HuH-7.5 (cell line): ENCODE measurements at regions not wholly inside any gene's neighbourhood (a gene's known extent, or its start where the extent isn't known, plus 50 kb on each side); places are given as distances from the start of the nearest gene placed in this dataset.

Experiments used
- DNase-seq: peaks from one replicate; pipeline ENCODE4 v3.0.0; 2011; ENCODE audit warnings: low spot score

- DNase-seq = no peak
Measured at GRCh38 chr1:58976294-58976693, 192.4 kb upstream of the JUN start.

GRCh38 chr1:58977598-58977997, 193.8 kb upstream of the JUN start:
- no peak for DNase-seq

GRCh38 chr1:58978096-58978495, 194.2 kb upstream of the JUN start:
- no peak for DNase-seq

- no peak for DNase-seq
Measured at GRCh38 chr1:58979086-58979485, 195.2 kb upstream of the JUN start.

- DNase-seq = no peak
Measured at GRCh38 chr1:58979677-58980076, 195.8 kb upstream of the JUN start.

- DNase-seq = no peak
Measured at GRCh38 chr1:58981392-58981791, 197.5 kb upstream of the JUN start.

- DNase-seq = peak; percentile 17
Measured at GRCh38 chr1:58982259-58982998, 198.6 kb upstream of the JUN start.

- DNase-seq = no peak
Measured at GRCh38 chr1:58983162-58983561, 199.3 kb upstream of the JUN start.

- DNase-seq = no peak
Measured at GRCh38 chr1:58983633-58984245, 199.9 kb upstream of the JUN start.

GRCh38 chr1:58986996-58987767, 203.3 kb upstream of the JUN start:
- no peak for DNase-seq

GRCh38 chr1:58988752-58989151, 204.9 kb upstream of the JUN start:
- DNase-seq = no peak

- no peak for DNase-seq
Measured at GRCh38 chr1:58989845-58990244, 206.0 kb upstream of the JUN start.

- DNase-seq = no peak
Measured at GRCh38 chr1:58991305-58991704, 207.5 kb upstream of the JUN start.

GRCh38 chr1:58992643-58993042, 208.8 kb upstream of the JUN start:
- DNase-seq = no peak

GRCh38 chr1:58993403-58993802, 209.6 kb upstream of the JUN start:
- no peak for DNase-seq

GRCh38 chr1:58994664-58995063, 210.8 kb upstream of the JUN start:
- no peak for DNase-seq

GRCh38 chr1:58996341-58997059, 212.7 kb upstream of the JUN start:
- no peak for DNase-seq

GRCh38 chr1:58997060-58997411, 213.2 kb upstream of the JUN start:
- no peak for DNase-seq

GRCh38 chr1:58997637-58998036, 213.8 kb upstream of the JUN start:
- no peak for DNase-seq

- DNase-seq = no peak
Measured at GRCh38 chr1:58999676-59000075, 215.8 kb upstream of the JUN start.

GRCh38 chr1:59004755-59005154, 220.9 kb upstream of the JUN start:
- DNase-seq = no peak

- no peak for DNase-seq
Measured at GRCh38 chr1:59005491-59006288, 221.8 kb upstream of the JUN start.
